ENCODE measurements at regions not wholly inside any gene's neighbourhood (a gene's known extent, or its start where the extent isn't known, plus 50 kb on each side); places are given as distances from the start of the nearest gene placed in this dataset.

DNA sequence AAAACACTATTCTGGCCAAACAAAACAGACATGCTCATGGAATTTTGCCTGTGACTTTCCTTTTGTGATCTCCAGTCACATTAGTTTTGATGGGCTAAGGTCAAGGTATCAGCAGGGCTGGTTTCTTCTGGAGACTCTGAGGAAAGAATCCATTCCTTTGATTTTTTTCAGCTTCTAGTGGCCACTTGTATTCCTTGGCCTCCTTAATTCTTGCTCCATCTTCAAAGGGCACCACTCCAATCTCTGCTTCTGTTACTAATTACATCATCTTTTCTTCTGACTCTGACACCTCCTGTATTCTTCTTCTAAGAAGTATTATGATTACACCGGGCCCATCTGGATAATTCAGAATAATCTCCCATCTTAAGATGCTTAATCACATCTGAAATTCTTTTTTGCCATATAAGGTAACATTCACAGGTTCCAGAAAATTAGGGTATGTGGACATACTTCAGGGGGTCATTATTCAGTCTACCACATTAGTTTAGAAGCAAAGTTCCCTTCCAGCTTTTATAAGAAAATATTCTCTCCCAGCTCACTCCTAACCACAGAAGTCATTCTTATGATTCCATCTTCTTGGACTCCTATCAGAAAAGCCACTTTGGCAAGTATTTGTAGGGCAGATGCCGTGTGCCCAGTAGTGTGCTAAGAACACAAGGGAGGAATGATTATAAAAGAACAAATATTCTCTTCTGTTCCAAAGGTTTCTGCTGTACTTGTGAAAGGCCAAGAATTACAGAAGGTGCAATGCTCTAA lies 56.4 kb upstream of the FSHB start:
- no peaks in the 10 kb centered on the region for H3K27me3 ChIP-seq (ENCODE audit: control insufficient read depth in 2 of 2, insufficient read depth in 1 of 2, low read length in 1 of 2)
- no peaks in the 10 kb centered on the region for H3K36me3 ChIP-seq (ENCODE audit: control insufficient read depth in 2 of 2, insufficient read depth in 2 of 2, low read length in 1 of 2)
- peaks cover 0 to 15% of the 10 kb centered on the region in 2 donors for H3K9me3 ChIP-seq (ENCODE audit: control insufficient read depth in 2 of 2, insufficient read depth in 1 of 2, low read length in 1 of 2)
- 95% methylated on average over 2 of the region's 2 CpGs for WGBS
- DNase-seq (ENCODE audit: low read depth in 6 of 9, low spot score in 9 of 9) = no peak
- no peak overlapping the region for H3K27ac ChIP-seq (ENCODE audit: low read depth in 1 of 2, low read length in 1 of 2)
- no peaks in the 10 kb centered on the region for H3K4me1 ChIP-seq (ENCODE audit: control insufficient read depth in 2 of 2, insufficient read depth in 2 of 2, low read length in 2 of 2)
- no peak overlapping the region for H3K4me3 ChIP-seq (ENCODE audit: low read length in 2 of 2)
